DOHH2 (cell line): ENCODE measurements at regions not wholly inside any gene's neighbourhood (a gene's known extent, or its start where the extent isn't known, plus 50 kb on each side); places are given as distances from the start of the nearest gene placed in this dataset.

Source experiments
- H3F3A ChIP-seq: fragments of 200-600 bp; sonication (generic), shearing (Covaris generic); 2 replicates; pipeline ENCODE4 v1.6.0; 2016; ENCODE audit warnings: antibody characterized with exemption, mild to moderate bottlenecking; ENCODE audit not compliant: control insufficient read depth, insufficient read depth
- H3K27ac ChIP-seq: fragments of 200-600 bp; sonication (generic); 2 replicates; pipeline ENCODE4 v1.5.1; 2014; ENCODE audit warnings: low read depth, mild to moderate bottlenecking, low read length, moderate library complexity
- H3K27me3 ChIP-seq: fragments of 200-600 bp; sonication (generic); 2 replicates; pipeline ENCODE4 v1.6.1; 2014; ENCODE audit warnings: mild to moderate bottlenecking, low read length, mixed read lengths; ENCODE audit not compliant: control insufficient read depth
- H3K36me3 ChIP-seq: fragments of 200-600 bp; sonication (generic); 2 replicates; pipeline ENCODE4 v1.6.1; 2014; ENCODE audit warnings: mild to moderate bottlenecking, low read length, moderate library complexity, mixed read lengths; ENCODE audit not compliant: control insufficient read depth
- H3K4me1 ChIP-seq: fragments of 200-600 bp; sonication (generic); 2 replicates; pipeline ENCODE4 v1.6.1; 2014; ENCODE audit warnings: mild to moderate bottlenecking, low read length, mixed read lengths; ENCODE audit not compliant: control insufficient read depth
- H3K4me2 ChIP-seq: fragments of 200-600 bp; sonication (generic); 2 replicates; pipeline ENCODE4 v1.6.0; 2014; ENCODE audit warnings: mild to moderate bottlenecking, low read length, moderate library complexity
- H3K4me3 ChIP-seq: fragments of 200-600 bp; sonication (generic); 2 replicates; pipeline ENCODE4 v1.5.1; 2014; ENCODE audit warnings: mild to moderate bottlenecking, low read length, mixed read lengths
- H3K79me2 ChIP-seq: fragments of 200-600 bp; sonication (generic); 2 replicates; pipeline ENCODE4 v1.6.1; 2014; ENCODE audit warnings: mild to moderate bottlenecking, low read length, mixed read lengths; ENCODE audit not compliant: control insufficient read depth
- H3K9me2 ChIP-seq: fragments of 200-600 bp; sonication (generic); replicated peaks from 2 replicates; pipeline ENCODE4 v1.6.1; 2014; ENCODE audit warnings: mild to moderate bottlenecking, low read length, mixed read lengths; ENCODE audit not compliant: control insufficient read depth
- H3K9me3 ChIP-seq: fragments of 200-600 bp; sonication (generic); 2 replicates; pipeline ENCODE4 v1.6.1; 2014; ENCODE audit warnings: antibody characterized with exemption, low read length, mixed read lengths; ENCODE audit not compliant: control insufficient read depth, insufficient read depth
- H4K20me1 ChIP-seq: fragments of 200-600 bp; sonication (generic); 2 replicates; pipeline ENCODE4 v1.6.0; 2014; ENCODE audit warnings: low read depth, mild to moderate bottlenecking, antibody characterized with exemption, low read length, moderate library complexity; ENCODE audit not compliant: control insufficient read depth, insufficient read depth
- CTCF ChIP-seq: fragments of 200-600 bp; sonication (generic); IDR thresholded peaks from one replicate; pipeline ENCODE4 v1.5.1; 2014; ENCODE audit warnings: antibody characterized with exemption, mild to moderate bottlenecking, low read depth, low read length; ENCODE audit not compliant: poor library complexity, severe bottlenecking
- EZH2phosphoT487 ChIP-seq: fragments of 200-600 bp; sonication (generic); IDR thresholded peaks from 2 replicates; pipeline ENCODE4 v1.6.1; 2017; ENCODE audit warnings: borderline replicate concordance, mild to moderate bottlenecking, antibody characterized with exemption, low read length, moderate library complexity, mixed read lengths

GRCh38 chr9:543478-543877, 298.0 kb upstream of the DMRT1 start:
- H3K9me3 ChIP-seq, result no peaks in the 10 kb centered on the region
- no peaks in the 10 kb centered on the region for H4K20me1 ChIP-seq
- H3K4me3 ChIP-seq, result no peak overlapping the region
- no peak overlapping the region for H3K27ac ChIP-seq
- peaks cover 42% of the 10 kb centered on the region for H3K4me1 ChIP-seq
- H3K4me2 ChIP-seq, result no peak overlapping the region
- H3K79me2 ChIP-seq, result peaks cover 85% of the 10 kb centered on the region
- H3K9me2 ChIP-seq, result no peaks in the 10 kb centered on the region
- TF ChIP-seq CTCF, result no peak
- H3K27me3 ChIP-seq, result no peaks in the 10 kb centered on the region
- peaks cover 54% of the 10 kb centered on the region for H3K36me3 ChIP-seq
- peaks cover 9% of the 10 kb centered on the region; the same call in 1 of the 2 replicates for H3F3A ChIP-seq

DNA sequence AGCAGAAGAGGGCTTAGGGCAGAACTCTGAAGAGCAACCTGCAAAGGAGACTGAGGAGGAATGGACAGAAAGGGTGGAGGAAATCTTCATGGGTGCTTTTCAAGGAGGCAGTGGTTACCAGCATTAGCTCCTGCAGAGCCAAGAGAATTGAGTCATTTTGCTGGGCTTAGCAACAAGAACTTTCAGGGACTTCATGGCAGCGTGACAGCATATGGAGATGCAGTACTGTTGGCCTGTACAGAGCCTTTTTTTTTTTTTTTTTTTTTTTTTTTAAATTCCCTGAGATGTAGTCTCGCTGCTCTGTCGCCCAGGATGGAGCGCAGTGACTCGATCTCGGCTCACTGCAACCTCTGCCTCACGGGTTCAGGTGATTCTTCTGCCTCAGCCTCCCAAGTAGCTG, 296.0 kb upstream of the DMRT1 start:
- no peak overlapping the region for H3K27ac ChIP-seq
- no peak for TF ChIP-seq CTCF
- TF ChIP-seq EZH2phosphoT487, result no peak
- no peak overlapping the region for H3K4me2 ChIP-seq
- no peaks in the 10 kb centered on the region for H3K9me3 ChIP-seq
- H3K36me3 ChIP-seq, result peaks cover 52% of the 10 kb centered on the region
- H3K79me2 ChIP-seq, result peaks cover 80% of the 10 kb centered on the region
- H3K4me1 ChIP-seq, result peaks cover 42% of the 10 kb centered on the region
- H3K27me3 ChIP-seq, result no peaks in the 10 kb centered on the region
- no peaks in the 10 kb centered on the region for H4K20me1 ChIP-seq
- no peaks in the 10 kb centered on the region for H3K9me2 ChIP-seq
- no peak overlapping the region for H3K4me3 ChIP-seq
- H3F3A ChIP-seq, result peaks cover 6% of the 10 kb centered on the region; the same call in 1 of the 2 replicates

DNA sequence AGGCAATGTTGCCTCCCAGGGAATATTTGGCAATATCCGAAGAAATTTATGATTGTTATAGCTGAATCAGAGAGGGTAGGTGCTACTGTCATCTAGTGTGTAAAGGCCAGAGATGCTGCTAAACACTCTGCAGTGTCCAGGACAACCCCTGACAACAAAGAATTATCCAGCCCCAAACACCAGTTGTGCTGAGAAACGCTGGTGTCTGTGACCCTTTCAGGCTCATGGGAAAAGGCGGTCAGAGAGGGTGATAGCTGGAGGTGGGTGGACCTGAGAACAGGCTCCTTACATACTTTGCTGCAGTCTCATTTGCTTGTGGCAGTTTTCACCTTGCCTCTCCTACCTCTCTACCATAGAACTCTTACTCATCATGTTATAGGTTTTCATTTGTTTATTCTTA, 295.3 kb upstream of the DMRT1 start:
- Histone ChIP-seq H3K27ac (peak overlapping the region; percentile 85), H3K9me2 (no peaks in the 10 kb centered on the region), H4K20me1 (no peaks in the 10 kb centered on the region), H3K9me3 (no peaks in the 10 kb centered on the region), H3K4me3 (peak overlapping the region; percentile 69), H3K36me3 (peaks cover 51% of the 10 kb centered on the region), H3K27me3 (no peaks in the 10 kb centered on the region), H3K79me2 (peaks cover 78% of the 10 kb centered on the region), H3K4me2 (peak overlapping the region; percentile 94), H3F3A (peaks cover 6% of the 10 kb centered on the region; the same call in 1 of the 2 replicates), H3K4me1 (peaks cover 42% of the 10 kb centered on the region)
- TF ChIP-seq EZH2phosphoT487, result no peak
- TF ChIP-seq CTCF, result no peak
